ENCODE measurements at regions not wholly inside any gene's neighbourhood (a gene's known extent, or its start where the extent isn't known, plus 50 kb on each side); places are given as distances from the start of the nearest gene placed in this dataset.

DNA sequence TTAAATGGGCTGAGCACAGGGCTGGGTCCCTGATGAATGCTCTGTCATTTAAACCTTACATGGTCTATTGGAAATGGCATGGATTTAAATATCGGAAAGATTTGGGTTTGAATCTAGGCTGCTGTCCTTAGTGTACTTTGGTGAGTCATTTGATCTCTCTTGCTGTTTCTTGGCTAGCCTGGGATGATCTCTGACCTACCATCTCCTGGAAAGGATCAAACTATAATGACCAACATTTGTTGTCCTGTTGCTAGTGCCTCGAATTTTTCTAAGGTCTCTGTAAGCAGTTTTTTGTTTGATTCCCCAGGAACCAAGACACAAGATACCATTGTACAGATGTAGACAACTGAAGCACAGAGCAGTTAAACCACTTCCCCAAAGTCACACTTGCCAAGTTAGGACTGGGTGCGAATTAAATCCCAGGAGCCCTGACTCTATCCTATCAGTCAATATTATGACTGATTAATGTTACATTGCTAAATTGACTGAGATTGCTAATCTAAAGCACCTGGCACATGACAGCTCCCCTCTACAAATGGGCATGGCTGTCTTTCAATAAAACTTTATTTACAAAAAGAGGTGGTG, 244.9 kb upstream of the MCTP2 start:
- peak overlapping the region in 1 of 3 donors; percentile 11 for H3K4me3 Mint-ChIP-seq
- WGBS (ENCODE audit: insufficient coverage), result 70% methylated on average over 2 of the region's 3 CpGs
- CTCF ChIA-PET, result no interaction called here

DNA sequence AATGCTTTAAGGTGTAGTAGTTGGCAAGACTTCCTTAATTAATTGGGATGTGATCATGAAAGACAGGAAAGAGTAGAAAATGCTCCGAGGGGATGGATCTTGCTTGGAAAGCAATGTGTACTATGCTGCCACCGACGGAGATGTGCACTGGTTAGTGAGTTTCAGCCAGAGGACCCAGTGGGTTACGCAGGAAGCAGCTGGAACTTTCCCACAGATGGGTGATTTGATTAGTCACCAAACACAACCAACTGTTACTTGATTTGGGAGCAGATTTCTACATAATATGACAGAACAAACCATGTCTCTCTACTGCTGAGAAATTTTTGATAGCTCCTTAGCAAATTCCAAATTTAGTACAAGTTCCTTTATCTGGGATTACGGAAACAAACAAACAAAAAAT, 245.4 kb upstream of the MCTP2 start:
- Histone ChIP-seq H3K4me3 (ENCODE audit: control insufficient read depth in 1 of 2, extremely low read depth in 1 of 2, low read length in 1 of 2) (no peak overlapping the region), H3K27me3 (replicated peaks in 1 of 2; ENCODE audit: control insufficient read depth in 2 of 2, extremely low read depth in 1 of 2, insufficient read depth in 2 of 2, low read length in 1 of 2) (no peaks in the 10 kb centered on the region), H3K36me3 (ENCODE audit: control insufficient read depth in 2 of 2, extremely low read depth in 1 of 2, insufficient read depth in 1 of 2, low read length in 1 of 2) (no peaks in the 10 kb centered on the region), H3K9me3 (no peaks in the 10 kb centered on the region), H3K4me1 (ENCODE audit: control insufficient read depth in 1 of 2, extremely low read depth in 1 of 2, insufficient read depth in 2 of 2, low read length in 2 of 2) (peaks cover 0 to 23% of the 10 kb centered on the region in 2 experiments), H3K27ac (ENCODE audit: low read length) (no peak overlapping the region)
- H3K36me3 Mint-ChIP-seq, result no peaks in the 10 kb centered on the region
- DNase-seq (no peak), ATAC-seq (replicated peaks in 1 of 4) (no peak)
- ChIA-PET CTCF (interaction anchor here in 1 of 2 donors (1.1 kb wide), 1 partner anchor 11 kb away, joined by 3 read pairs; no protein-coding TSS in a partner anchor), POLR2A (no interaction called here)
- peaks cover 8 to 23% (median 18%) of the 10 kb centered on the region in 3 donors for H3K4me1 Mint-ChIP-seq
- no peaks in the 10 kb centered on the region for H3K9me3 Mint-ChIP-seq
- no peak overlapping the region for H3K4me3 Mint-ChIP-seq
- H3K27me3 Mint-ChIP-seq, result peaks cover 0 to 1% of the 10 kb centered on the region in 2 donors
- H3K27ac Mint-ChIP-seq, result no peak overlapping the region
- WGBS (ENCODE audit: insufficient coverage), result 71% methylated on average over 1 of the region's 5 CpGs

More for the DNA sequence above, 244.9 kb upstream of the MCTP2 start:
- POLR2A ChIA-PET, result no interaction called here
- H3K27ac Mint-ChIP-seq, result no peak overlapping the region
- H3K9me3 Mint-ChIP-seq, result no peaks in the 10 kb centered on the region
- Histone ChIP-seq H3K27me3 (replicated peaks in 1 of 2; ENCODE audit: control insufficient read depth in 2 of 2, extremely low read depth in 1 of 2, insufficient read depth in 2 of 2, low read length in 1 of 2) (no peaks in the 10 kb centered on the region), H3K4me3 (ENCODE audit: control insufficient read depth in 1 of 2, extremely low read depth in 1 of 2, low read length in 1 of 2) (no peak overlapping the region), H3K4me1 (ENCODE audit: control insufficient read depth in 1 of 2, extremely low read depth in 1 of 2, insufficient read depth in 2 of 2, low read length in 2 of 2) (peaks cover 0 to 23% of the 10 kb centered on the region in 2 experiments), H3K36me3 (ENCODE audit: control insufficient read depth in 2 of 2, extremely low read depth in 1 of 2, insufficient read depth in 1 of 2, low read length in 1 of 2) (no peaks in the 10 kb centered on the region), H3K9me3 (no peaks in the 10 kb centered on the region), H3K27ac (ENCODE audit: low read length) (peak overlapping the region; percentile 45)
- peaks cover 8 to 23% (median 18%) of the 10 kb centered on the region in 3 donors for H3K4me1 Mint-ChIP-seq
- DNase-seq (no peak), ATAC-seq (replicated peaks in 1 of 4) (no peak)
- no peaks in the 10 kb centered on the region for H3K36me3 Mint-ChIP-seq
- H3K27me3 Mint-ChIP-seq, result peaks cover 0 to 1% of the 10 kb centered on the region in 2 donors

DNA sequence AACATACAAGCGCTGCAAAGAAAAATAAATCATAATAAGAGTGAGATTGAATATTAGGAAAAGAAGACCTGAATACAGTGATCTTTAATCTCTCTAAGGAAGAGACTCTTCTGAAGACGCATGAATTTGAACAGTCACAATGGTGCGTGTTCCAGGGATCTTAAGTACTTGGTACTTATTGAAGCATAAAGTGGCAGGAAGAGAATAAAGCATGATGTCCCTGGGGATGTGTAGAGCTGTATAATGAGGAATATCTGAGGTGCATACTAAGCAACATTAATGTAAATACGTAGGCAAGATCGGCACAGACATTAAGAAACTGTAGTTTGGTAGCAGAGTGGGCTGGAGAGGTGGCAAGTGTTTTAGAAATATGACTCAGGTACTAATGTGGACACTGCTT, 246.2 kb upstream of the MCTP2 start:
- no peak for ATAC-seq (replicated peaks in 1 of 4)
- Mint-ChIP-seq H3K9me3 (no peaks in the 10 kb centered on the region), H3K4me1 (peaks cover 8 to 23% (median 18%) of the 10 kb centered on the region in 3 donors), H3K4me3 (no peak overlapping the region), H3K27me3 (peaks cover 0 to 1% of the 10 kb centered on the region in 2 donors), H3K36me3 (no peaks in the 10 kb centered on the region), H3K27ac (no peak overlapping the region)
- peaks cover 0 to 23% of the 10 kb centered on the region in 2 experiments for H3K4me1 ChIP-seq (ENCODE audit: control insufficient read depth in 1 of 2, extremely low read depth in 1 of 2, insufficient read depth in 2 of 2, low read length in 2 of 2)
- H3K27me3 ChIP-seq (replicated peaks in 1 of 2; ENCODE audit: control insufficient read depth in 2 of 2, extremely low read depth in 1 of 2, insufficient read depth in 2 of 2, low read length in 1 of 2), result no peaks in the 10 kb centered on the region
- H3K4me3 ChIP-seq (ENCODE audit: control insufficient read depth in 1 of 2, extremely low read depth in 1 of 2, low read length in 1 of 2), result no peak overlapping the region
- 88% methylated on average over 3 of the region's 5 CpGs for WGBS (ENCODE audit: insufficient coverage)
- H3K27ac ChIP-seq (ENCODE audit: low read length), result no peak overlapping the region
- no peak for DNase-seq
- ChIA-PET CTCF (interaction anchor here in 1 of 2 donors (1.1 kb wide), 1 partner anchor 12 kb away, joined by 3 read pairs; no protein-coding TSS in a partner anchor), POLR2A (no interaction called here)
- H3K9me3 ChIP-seq, result no peaks in the 10 kb centered on the region
- H3K36me3 ChIP-seq (ENCODE audit: control insufficient read depth in 2 of 2, extremely low read depth in 1 of 2, insufficient read depth in 1 of 2, low read length in 1 of 2), result no peaks in the 10 kb centered on the region

DNA sequence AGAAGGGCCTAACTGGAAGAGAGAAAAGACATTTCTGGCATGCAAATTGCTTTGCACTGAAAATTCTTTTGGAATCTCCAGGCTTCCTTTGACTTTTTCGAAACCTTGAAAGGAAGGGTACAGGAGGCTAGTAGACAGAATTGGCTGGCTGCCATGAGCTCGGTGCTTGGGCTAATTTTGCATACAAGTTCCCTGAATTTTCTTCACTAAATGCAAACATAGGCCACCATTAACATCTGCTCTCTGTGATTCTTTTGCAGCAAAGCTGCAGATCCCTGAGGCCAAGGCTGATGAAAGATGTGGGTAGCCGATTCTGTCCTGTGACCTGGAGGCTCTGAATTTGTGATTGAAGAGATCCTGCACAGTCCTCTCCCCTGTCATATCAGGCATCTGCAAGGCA, 247.8 kb upstream of the MCTP2 start:
- Histone ChIP-seq H3K4me1 (ENCODE audit: control insufficient read depth in 1 of 2, extremely low read depth in 1 of 2, insufficient read depth in 2 of 2, low read length in 2 of 2) (peaks cover 0 to 23% of the 10 kb centered on the region in 2 experiments), H3K4me3 (ENCODE audit: control insufficient read depth in 1 of 2, extremely low read depth in 1 of 2, low read length in 1 of 2) (no peak overlapping the region), H3K27ac (ENCODE audit: low read length) (no peak overlapping the region), H3K36me3 (ENCODE audit: control insufficient read depth in 2 of 2, extremely low read depth in 1 of 2, insufficient read depth in 1 of 2, low read length in 1 of 2) (no peaks in the 10 kb centered on the region), H3K9me3 (no peaks in the 10 kb centered on the region), H3K27me3 (replicated peaks in 1 of 2; ENCODE audit: control insufficient read depth in 2 of 2, extremely low read depth in 1 of 2, insufficient read depth in 2 of 2, low read length in 1 of 2) (no peaks in the 10 kb centered on the region)
- DNase-seq (no peak), ATAC-seq (replicated peaks in 1 of 4) (no peak)
- ChIA-PET CTCF (no interaction called here), POLR2A (no interaction called here)
- Mint-ChIP-seq H3K36me3 (no peaks in the 10 kb centered on the region), H3K4me3 (no peak overlapping the region), H3K27me3 (peaks cover 0 to 1% of the 10 kb centered on the region in 2 donors), H3K4me1 (peaks cover 8 to 23% (median 18%) of the 10 kb centered on the region in 3 donors), H3K9me3 (no peaks in the 10 kb centered on the region), H3K27ac (no peak overlapping the region)
- no CpG with 5 or more reads among the region's 3 CpGs for WGBS (ENCODE audit: insufficient coverage)

DNA sequence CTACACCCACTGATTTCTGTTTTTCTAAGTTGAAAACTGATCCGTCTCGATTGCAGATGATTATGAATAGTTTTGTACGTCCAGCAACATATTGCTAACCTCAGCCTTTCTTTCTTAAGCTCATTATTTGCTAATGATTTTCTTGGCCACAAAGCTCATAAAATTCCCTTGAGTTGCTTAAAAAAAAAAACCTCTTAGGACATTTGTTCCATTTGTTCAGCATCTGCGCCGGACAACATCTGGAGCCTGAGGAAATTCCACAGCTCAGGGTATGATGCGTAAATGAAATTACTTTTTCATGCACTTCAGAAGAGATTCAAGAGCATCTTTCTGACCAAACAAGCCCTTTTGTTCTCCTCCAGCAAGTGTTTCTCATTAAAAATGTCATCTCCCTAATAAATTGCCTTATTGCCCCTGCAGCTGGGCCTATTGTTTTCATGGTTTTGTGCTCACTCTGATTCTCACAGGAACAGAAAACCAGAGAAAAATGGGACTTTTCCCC, 249.1 kb upstream of the MCTP2 start:
- no peak overlapping the region for H3K4me3 Mint-ChIP-seq
- Histone ChIP-seq H3K4me1 (ENCODE audit: control insufficient read depth in 1 of 2, extremely low read depth in 1 of 2, insufficient read depth in 2 of 2, low read length in 2 of 2) (peaks cover 0 to 17% of the 10 kb centered on the region in 2 experiments), H3K27ac (ENCODE audit: low read length) (no peak overlapping the region), H3K4me3 (ENCODE audit: control insufficient read depth in 1 of 2, extremely low read depth in 1 of 2, low read length in 1 of 2) (no peak overlapping the region), H3K9me3 (no peaks in the 10 kb centered on the region), H3K36me3 (ENCODE audit: control insufficient read depth in 2 of 2, extremely low read depth in 1 of 2, insufficient read depth in 1 of 2, low read length in 1 of 2) (no peaks in the 10 kb centered on the region), H3K27me3 (replicated peaks in 1 of 2; ENCODE audit: control insufficient read depth in 2 of 2, extremely low read depth in 1 of 2, insufficient read depth in 2 of 2, low read length in 1 of 2) (no peaks in the 10 kb centered on the region)
- ChIA-PET POLR2A (no interaction called here), CTCF (no interaction called here)
- peaks cover 0 to 1% of the 10 kb centered on the region in 2 donors for H3K27me3 Mint-ChIP-seq
- H3K4me1 Mint-ChIP-seq, result peaks cover 8 to 17% (median 11%) of the 10 kb centered on the region in 3 donors
- no peak for DNase-seq
- H3K36me3 Mint-ChIP-seq, result no peaks in the 10 kb centered on the region
- H3K9me3 Mint-ChIP-seq, result no peaks in the 10 kb centered on the region
- H3K27ac Mint-ChIP-seq, result no peak overlapping the region
- WGBS (ENCODE audit: insufficient coverage), result 96% methylated on average over 3 of the region's 6 CpGs
- no peak for ATAC-seq (replicated peaks in 1 of 4)

DNA sequence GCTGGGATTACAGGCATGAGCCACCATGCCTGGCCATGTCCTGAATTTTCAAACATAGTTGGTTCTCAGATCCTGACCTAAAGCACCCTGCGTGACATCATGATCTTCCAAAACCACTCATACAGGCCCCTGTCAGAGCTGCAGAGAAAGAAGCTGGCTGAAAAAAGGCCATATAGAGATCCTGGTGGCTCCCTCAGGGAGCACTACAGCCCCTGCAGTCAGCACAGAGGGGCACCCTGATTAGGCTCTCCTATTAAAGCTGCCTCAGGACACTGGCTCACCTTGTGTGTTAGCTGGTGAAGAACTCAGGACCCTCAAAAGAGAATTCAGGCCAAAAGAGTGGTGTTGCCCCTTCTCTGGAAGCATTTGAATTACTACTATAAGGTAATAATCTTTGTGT, 249.7 kb upstream of the MCTP2 start:
- Histone ChIP-seq H3K4me3 (ENCODE audit: control insufficient read depth in 1 of 2, extremely low read depth in 1 of 2, low read length in 1 of 2) (no peak overlapping the region), H3K27me3 (replicated peaks in 1 of 2; ENCODE audit: control insufficient read depth in 2 of 2, extremely low read depth in 1 of 2, insufficient read depth in 2 of 2, low read length in 1 of 2) (no peaks in the 10 kb centered on the region), H3K4me1 (ENCODE audit: control insufficient read depth in 1 of 2, extremely low read depth in 1 of 2, insufficient read depth in 2 of 2, low read length in 2 of 2) (peaks cover 0 to 11% of the 10 kb centered on the region in 2 experiments), H3K36me3 (ENCODE audit: control insufficient read depth in 2 of 2, extremely low read depth in 1 of 2, insufficient read depth in 1 of 2, low read length in 1 of 2) (no peaks in the 10 kb centered on the region), H3K27ac (ENCODE audit: low read length) (no peak overlapping the region), H3K9me3 (no peaks in the 10 kb centered on the region)
- H3K4me3 Mint-ChIP-seq, result no peak overlapping the region
- DNase-seq (no peak), ATAC-seq (replicated peaks in 1 of 4) (no peak)
- H3K9me3 Mint-ChIP-seq, result no peaks in the 10 kb centered on the region
- ChIA-PET POLR2A (no interaction called here), CTCF (no interaction called here)
- peaks cover 0 to 1% of the 10 kb centered on the region in 2 donors for H3K27me3 Mint-ChIP-seq
- H3K4me1 Mint-ChIP-seq, result peaks cover 5 to 12% (median 7%) of the 10 kb centered on the region in 3 donors
- H3K36me3 Mint-ChIP-seq, result no peaks in the 10 kb centered on the region
- 100% methylated on average over 1 of the region's 1 CpG for WGBS (ENCODE audit: insufficient coverage)
- H3K27ac Mint-ChIP-seq, result no peak overlapping the region

Data from T-cell (primary cell).